Small intestine (tissue), 7 donors: ENCODE measurements at regions not wholly inside any gene's neighbourhood (a gene's known extent, or its start where the extent isn't known, plus 50 kb on each side); places are given as distances from the start of the nearest gene placed in this dataset.
"Not testable (repeated sequence)": the region's sequence is repeated elsewhere in the genome, so short reads cannot be mapped to it uniquely, and the experiment has no call there.

Experiments
- DNase-seq, 2 donors: peaks; one replicate each; pipeline versions ENCODE4 v3.0.0 to v3.0.0-alpha.2; 2013
- FAIRE-seq: peaks from 2 replicates; lab custom pipeline; 2012; peaks lifted over from hg19 to GRCh38; lab: Jason Lieb, UNC
- H3K27ac ChIP-seq, 3 donors: one replicate each; pipeline ENCODE4 v1.5.1; 2013; ENCODE audit warnings: low read length in 2 of 3, mild to moderate bottlenecking in 2 of 3, control low read depth in 1 of 3, inconsistent platforms in 1 of 3, low read depth in 1 of 3, moderate library complexity in 1 of 3
- H3K27me3 ChIP-seq, 3 donors: one replicate each; pipeline ENCODE4 v1.6.1; 2013; ENCODE audit warnings: low read length in 3 of 3, inconsistent platforms in 1 of 3; ENCODE audit not compliant: control insufficient read depth in 3 of 3, insufficient read depth in 3 of 3
- H3K36me3 ChIP-seq, 3 donors: one replicate each; pipeline ENCODE4 v1.6.1; 2013; ENCODE audit warnings: low read length in 3 of 3, inconsistent platforms in 1 of 3, low read depth in 1 of 3, mild to moderate bottlenecking in 1 of 3, moderate library complexity in 1 of 3; ENCODE audit not compliant: control insufficient read depth in 3 of 3, insufficient read depth in 2 of 3
- H3K4me1 ChIP-seq, 3 donors: one replicate each; pipeline ENCODE4 v1.6.1; 2013; ENCODE audit warnings: low read length in 2 of 3, inconsistent platforms in 1 of 3, low read depth in 1 of 3, mild to moderate bottlenecking in 1 of 3, moderate library complexity in 1 of 3; ENCODE audit not compliant: control insufficient read depth in 3 of 3, insufficient read depth in 2 of 3
- H3K4me3 ChIP-seq, 3 donors: one replicate each; pipeline ENCODE4 v1.5.1; 2013; ENCODE audit warnings: low read length in 3 of 3, control low read depth in 1 of 3, inconsistent platforms in 1 of 3, low read depth in 1 of 3, mild to moderate bottlenecking in 1 of 3, moderate library complexity in 1 of 3
- H3K9me3 ChIP-seq, 2 donors: one replicate each; pipeline ENCODE4 v1.6.1; 2013; ENCODE audit warnings: low read depth in 1 of 2, low read length in 1 of 2; ENCODE audit not compliant: control insufficient read depth in 2 of 2, insufficient read depth in 1 of 2
- WGBS, 3 donors: extraction: QIAGEN DNeasy Blood & Tissue Kit; methylation state at CpG; one replicate each; pipeline ENCODE4 v1.1.7; 2013; 5-methylcytosine and 5-hydroxymethylcytosine counted together
- donor health status: healthy with polysubstance abuse.
- donor health status: control.
- donor health status: control.
- donor health status: Bipolar disorder and iron deficiency.
- donor health status: healthy.

GRCh38 chr16:29146808-29147643, 162.2 kb downstream of the LAT start:
- not testable (repeated sequence) for H3K36me3 ChIP-seq, H3K4me3 ChIP-seq, H3K27me3 ChIP-seq, H3K4me1 ChIP-seq, DNase-seq, FAIRE-seq, H3K9me3 ChIP-seq, H3K27ac ChIP-seq
- WGBS, 3 donors = 88 to 93% (median 92%) methylated on average over 11 of the region's 11 CpGs

- H3K36me3 ChIP-seq = no peaks in the 10 kb centered on the region
- H3K9me3 ChIP-seq = no peaks in the 10 kb centered on the region
- no peak overlapping the region for H3K4me3 ChIP-seq
- no peak overlapping the region for H3K27ac ChIP-seq
- no peak for FAIRE-seq
- no peak for DNase-seq
- H3K4me1 ChIP-seq = no peaks in the 10 kb centered on the region
- 88 to 95% (median 93%) methylated on average over 15 of the region's 15 CpGs for WGBS, 3 donors
- H3K27me3 ChIP-seq = no peaks in the 10 kb centered on the region
These were observed 161.4 kb downstream of the LAT start for GRCh38 chr16:29146266-29146665.

GRCh38 chr16:29145486-29146225, 160.8 kb downstream of the LAT start:
- not testable (repeated sequence) for H3K36me3 ChIP-seq, H3K27me3 ChIP-seq, H3K4me3 ChIP-seq, H3K9me3 ChIP-seq, FAIRE-seq, H3K4me1 ChIP-seq, H3K27ac ChIP-seq, DNase-seq
- WGBS, 3 donors = 88 to 94% (median 88%) methylated on average over 14 to 15 of the region's 15 CpGs

GRCh38 chr16:29145086-29145485, 160.2 kb downstream of the LAT start:
- not testable (repeated sequence) for FAIRE-seq, H3K4me1 ChIP-seq, H3K9me3 ChIP-seq, H3K36me3 ChIP-seq, DNase-seq, H3K4me3 ChIP-seq, H3K27ac ChIP-seq, H3K27me3 ChIP-seq
- WGBS, 3 donors = 90 to 99% (median 97%) methylated on average over 6 to 12 of the region's 12 CpGs

- not testable (repeated sequence) for H3K4me1 ChIP-seq, H3K27me3 ChIP-seq, H3K36me3 ChIP-seq, H3K27ac ChIP-seq, H3K9me3 ChIP-seq, H3K4me3 ChIP-seq, FAIRE-seq, DNase-seq
- 84 to 95% (median 85%) methylated on average over 15 of the region's 15 CpGs for WGBS, 3 donors
These were observed 159.8 kb downstream of the LAT start for GRCh38 chr16:29144669-29145062.

GRCh38 chr16:29143739-29144668, 159.2 kb downstream of the LAT start:
- FAIRE-seq, H3K36me3 ChIP-seq, H3K4me3 ChIP-seq, DNase-seq, H3K27me3 ChIP-seq, H3K27ac ChIP-seq, H3K9me3 ChIP-seq, H3K4me1 ChIP-seq: not testable (repeated sequence)
- 89 to 93% (median 90%) methylated on average over 17 to 21 of the region's 23 CpGs for WGBS, 3 donors

- H3K4me1 ChIP-seq, H3K4me3 ChIP-seq, H3K27me3 ChIP-seq, FAIRE-seq, DNase-seq, H3K36me3 ChIP-seq, H3K27ac ChIP-seq, H3K9me3 ChIP-seq: not testable (repeated sequence)
- 86 to 92% (median 87%) methylated on average over 14 of the region's 14 CpGs for WGBS, 3 donors
These were observed 157.7 kb downstream of the LAT start for GRCh38 chr16:29142506-29142905.
